SK-N-SH treated with all-trans-retinoic acid at 6 μM for 48 hours (cell line): ENCODE measurements at regions not wholly inside any gene's neighbourhood (a gene's known extent, or its start where the extent isn't known, plus 50 kb on each side); places are given as distances from the start of the nearest gene placed in this dataset.

Source experiments
- ATAC-seq: fragments of 200-7000 bp; cut with Tn5 transposase; 3 replicates; pipeline ENCODE4 v1.9.1; 2020; ENCODE audit warnings: mild to moderate bottlenecking, moderate library complexity
- ARNTL ChIP-seq: fragments of 450-650 bp; formaldehyde crosslinking; IDR thresholded peaks from 2 replicates; pipeline ENCODE4 v1.5.0; 2020; ENCODE audit warnings: low read depth, mild to moderate bottlenecking, moderate library complexity, borderline replicate concordance
- BACH2 ChIP-seq: fragments of 250-450 bp; sonication (Bioruptor Pico); IDR thresholded peaks from 2 replicates; pipeline ENCODE4 v1.9.0; 2021; ENCODE audit warnings: mild to moderate bottlenecking, borderline replicate concordance
- CREB5 ChIP-seq: fragments of 250-450 bp; sonication (Bioruptor Pico); IDR thresholded peaks from 2 replicates; pipeline ENCODE4 v1.5.1; 2020; ENCODE audit warnings: low read depth, mild to moderate bottlenecking, moderate library complexity
- CSDC2 ChIP-seq: fragments of 250-450 bp; sonication (Bioruptor Pico); IDR thresholded peaks from 2 replicates; pipeline ENCODE4 v1.5.0; 2020; ENCODE audit warnings: mild to moderate bottlenecking, moderate library complexity
- ESRRG ChIP-seq: fragments of 250-450 bp; sonication (Bioruptor Pico); IDR thresholded peaks from 2 replicates; pipeline ENCODE4 v1.6.1; 2021; ENCODE audit warnings: mild to moderate bottlenecking
- GLIS3 ChIP-seq: fragments of 250-450 bp; sonication (Bioruptor Pico); IDR thresholded peaks from 2 replicates; pipeline ENCODE4 v1.5.0; 2020; ENCODE audit warnings: mild to moderate bottlenecking, moderate library complexity
- ISL1 ChIP-seq: fragments of 250-450 bp; sonication (Bioruptor Pico); IDR thresholded peaks from 2 replicates; pipeline ENCODE4 v2.1.2; 2022; ENCODE audit warnings: mild to moderate bottlenecking, moderate library complexity
- OSR1 ChIP-seq: fragments of 250-450 bp; sonication (Bioruptor Pico); IDR thresholded peaks from 2 replicates; pipeline ENCODE4 v1.8.0; 2022; ENCODE audit warnings: moderate library complexity, mild to moderate bottlenecking, inconsistent platforms
- PATZ1 ChIP-seq: fragments of 250-450 bp; sonication (Bioruptor Pico); IDR thresholded peaks from 2 replicates; pipeline ENCODE4 v1.8.0; 2020; ENCODE audit warnings: mild to moderate bottlenecking, moderate library complexity, borderline replicate concordance
- PPARA ChIP-seq: fragments of 250-450 bp; sonication (Bioruptor Pico); IDR thresholded peaks from 2 replicates; pipeline ENCODE4 v1.5.0; 2020; ENCODE audit warnings: mild to moderate bottlenecking, borderline replicate concordance
- RARB ChIP-seq: fragments of 250-450 bp; sonication (Bioruptor Pico); IDR thresholded peaks from 2 replicates; pipeline ENCODE4 v1.8.0; 2021; ENCODE audit warnings: mild to moderate bottlenecking, moderate library complexity
- SNAI2 ChIP-seq: fragments of 250-450 bp; sonication (Bioruptor Pico); IDR thresholded peaks from 2 replicates; pipeline ENCODE4 v1.5.0; 2020; ENCODE audit warnings: mild to moderate bottlenecking, moderate library complexity
- TCF4 ChIP-seq: fragments of 250-450 bp; sonication (Bioruptor Pico); IDR thresholded peaks from 2 replicates; pipeline ENCODE4 v1.8.0; 2021; ENCODE audit warnings: mild to moderate bottlenecking, moderate library complexity, borderline replicate concordance
- TOX ChIP-seq: fragments of 250-450 bp; sonication (Bioruptor Pico); IDR thresholded peaks from 2 replicates; pipeline ENCODE4 v1.8.0; 2021; ENCODE audit warnings: mild to moderate bottlenecking, moderate library complexity, borderline replicate concordance
- ZC3H10 ChIP-seq: fragments of 250-450 bp; sonication (Bioruptor Pico); IDR thresholded peaks from 2 replicates; pipeline ENCODE4 v1.5.1; 2021; ENCODE audit warnings: mild to moderate bottlenecking, moderate library complexity
- ZFP3 ChIP-seq: fragments of 250-450 bp; sonication (Bioruptor Pico); IDR thresholded peaks from 2 replicates; pipeline ENCODE4 v1.5.0; 2020; ENCODE audit warnings: mild to moderate bottlenecking, moderate library complexity
- ZFP30 ChIP-seq: fragments of 450-650 bp; formaldehyde crosslinking; IDR thresholded peaks from 2 replicates; pipeline ENCODE4 v1.5.0; 2022; ENCODE audit warnings: mild to moderate bottlenecking, moderate library complexity
- ZNF565 ChIP-seq: fragments of 450-650 bp; formaldehyde crosslinking; conservative IDR thresholded peaks from 2 replicates; pipeline ENCODE4 v1.5.0; 2020; ENCODE audit warnings: low read depth, mild to moderate bottlenecking, moderate library complexity
- ZNF8 ChIP-seq: fragments of 450-650 bp; formaldehyde crosslinking; IDR thresholded peaks from 2 replicates; pipeline ENCODE4 v1.5.0; 2020; ENCODE audit warnings: mild to moderate bottlenecking, moderate library complexity
- TF ChIP-seq, protein P1 (sequence below): fragments of 250-450 bp; sonication (Bioruptor Pico); IDR thresholded peaks from 2 replicates; pipeline ENCODE4 v1.5.1; 2021; ENCODE audit warnings: mild to moderate bottlenecking, moderate library complexity
- TF ChIP-seq, protein P2 (sequence below): fragments of 250-450 bp; sonication (Bioruptor Pico); IDR thresholded peaks from 2 replicates; pipeline ENCODE4 v1.8.0; 2021; ENCODE audit warnings: low read depth, mild to moderate bottlenecking, moderate library complexity, borderline replicate concordance

DNA sequence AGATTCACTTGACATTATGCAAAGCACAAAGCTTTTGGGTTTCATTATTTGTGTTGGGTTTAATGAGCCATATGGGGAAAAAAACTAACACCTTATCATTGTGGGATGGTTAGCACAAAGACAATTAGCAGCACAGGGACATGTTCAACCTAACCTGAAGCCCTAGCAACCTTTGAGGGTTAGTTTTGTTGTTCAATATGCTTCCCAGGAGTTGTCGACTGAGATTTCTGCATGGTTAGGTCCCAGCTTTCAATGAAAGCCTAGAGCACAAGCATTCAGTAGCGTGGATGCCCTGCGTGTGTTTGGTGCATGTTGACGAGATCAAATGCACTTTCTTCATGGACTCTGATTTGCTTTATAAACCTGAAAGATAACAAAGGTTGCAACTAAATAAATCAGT lies 565.2 kb upstream of the TLE4 start:
- no peak for ATAC-seq
- TF ChIP-seq ISL1 (CRISPR knock-in tag) (no peak), ZFP3 (CRISPR knock-in tag) (no peak), ZNF565 (CRISPR knock-in tag) (no peak), GLIS3 (CRISPR knock-in tag) (no peak), TOX (CRISPR knock-in tag) (no peak), OSR1 (CRISPR knock-in tag) (no peak), ZFP30 (CRISPR knock-in tag) (no peak), ESRRG (CRISPR knock-in tag) (no peak), PPARA (CRISPR knock-in tag) (no peak), ZC3H10 (CRISPR knock-in tag) (no peak)
- TF ChIP-seq, protein P1, sequence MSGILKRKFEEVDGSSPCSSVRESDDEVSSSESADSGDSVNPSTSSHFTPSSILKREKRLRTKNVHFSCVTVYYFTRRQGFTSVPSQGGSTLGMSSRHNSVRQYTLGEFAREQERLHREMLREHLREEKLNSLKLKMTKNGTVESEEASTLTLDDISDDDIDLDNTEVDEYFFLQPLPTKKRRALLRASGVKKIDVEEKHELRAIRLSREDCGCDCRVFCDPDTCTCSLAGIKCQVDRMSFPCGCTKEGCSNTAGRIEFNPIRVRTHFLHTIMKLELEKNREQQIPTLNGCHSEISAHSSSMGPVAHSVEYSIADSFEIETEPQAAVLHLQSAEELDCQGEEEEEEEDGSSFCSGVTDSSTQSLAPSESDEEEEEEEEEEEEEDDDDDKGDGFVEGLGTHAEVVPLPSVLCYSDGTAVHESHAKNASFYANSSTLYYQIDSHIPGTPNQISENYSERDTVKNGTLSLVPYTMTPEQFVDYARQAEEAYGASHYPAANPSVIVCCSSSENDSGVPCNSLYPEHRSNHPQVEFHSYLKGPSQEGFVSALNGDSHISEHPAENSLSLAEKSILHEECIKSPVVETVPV = no peak

GRCh38 chr9:79007701-79008483 lies 563.9 kb upstream of the TLE4 start:
- ATAC-seq = no peak
- TF ChIP-seq ISL1 (CRISPR knock-in tag) (no peak), PPARA (CRISPR knock-in tag) (no peak), CSDC2 (CRISPR knock-in tag) (no peak)
- TF ChIP-seq, all 23 proteins: peak for 0

DNA sequence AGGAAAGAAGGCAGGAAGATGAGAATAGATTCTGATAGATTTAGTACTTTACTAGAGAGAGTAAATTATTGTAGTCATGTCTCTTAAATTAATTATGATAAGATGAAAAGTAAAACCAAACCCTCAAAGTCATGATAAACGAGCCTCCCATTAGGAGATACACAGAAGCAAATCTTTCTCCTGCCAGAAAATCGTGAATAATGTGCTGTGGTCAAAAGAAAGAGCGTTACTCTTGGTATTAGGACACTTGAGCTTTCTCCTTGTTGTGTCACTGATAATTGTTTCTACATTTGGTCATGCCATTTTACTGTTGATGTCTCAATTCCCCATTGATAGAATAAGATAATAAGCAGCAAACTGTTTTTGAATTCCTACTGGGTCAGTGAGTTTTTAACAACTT lies 562.8 kb upstream of the TLE4 start:
- TF ChIP-seq TCF4 (no peak), OSR1 (CRISPR knock-in tag) (no peak), CREB5 (CRISPR knock-in tag) (no peak), ESRRG (CRISPR knock-in tag) (no peak), ZNF8 (CRISPR knock-in tag) (no peak), RARB (CRISPR knock-in tag) (no peak), ARNTL (CRISPR knock-in tag) (no peak), BACH2 (CRISPR knock-in tag) (no peak), SNAI2 (CRISPR knock-in tag) (no peak), ZNF565 (CRISPR knock-in tag) (no peak), ZFP3 (CRISPR knock-in tag) (no peak), GLIS3 (CRISPR knock-in tag) (no peak), PATZ1 (CRISPR knock-in tag) (no peak), ISL1 (CRISPR knock-in tag) (no peak), PPARA (CRISPR knock-in tag) (no peak)
- TF ChIP-seq, protein P2, sequence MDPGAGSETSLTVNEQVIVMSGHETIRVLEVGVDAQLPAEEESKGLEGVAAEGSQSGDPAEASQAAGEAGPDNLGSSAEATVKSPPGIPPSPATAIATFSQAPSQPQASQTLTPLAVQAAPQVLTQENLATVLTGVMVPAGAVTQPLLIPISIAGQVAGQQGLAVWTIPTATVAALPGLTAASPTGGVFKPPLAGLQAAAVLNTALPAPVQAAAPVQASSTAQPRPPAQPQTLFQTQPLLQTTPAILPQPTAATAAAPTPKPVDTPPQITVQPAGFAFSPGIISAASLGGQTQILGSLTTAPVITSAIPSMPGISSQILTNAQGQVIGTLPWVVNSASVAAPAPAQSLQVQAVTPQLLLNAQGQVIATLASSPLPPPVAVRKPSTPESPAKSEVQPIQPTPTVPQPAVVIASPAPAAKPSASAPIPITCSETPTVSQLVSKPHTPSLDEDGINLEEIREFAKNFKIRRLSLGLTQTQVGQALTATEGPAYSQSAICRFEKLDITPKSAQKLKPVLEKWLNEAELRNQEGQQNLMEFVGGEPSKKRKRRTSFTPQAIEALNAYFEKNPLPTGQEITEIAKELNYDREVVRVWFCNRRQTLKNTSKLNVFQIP (CRISPR knock-in tag) = no peak
- TF ChIP-seq, protein P1 = no peak
- TF ChIP-seq, all 23 proteins: peak for 0
- ATAC-seq = no peak
